Stimulated activated CD8-positive, alpha-beta memory T cell treated with anti-CD3 and anti-CD28 coated beads, Interleukin-4, amount 100 ng/mL, for 24 hours (primary cell): ENCODE measurements at regions not wholly inside any gene's neighbourhood (a gene's known extent, or its start where the extent isn't known, plus 50 kb on each side); places are given as distances from the start of the nearest gene placed in this dataset.

Source experiments
- DNase-seq: peaks from one replicate; pipeline ENCODE4 v3.0.0-alpha.2; 2020; ENCODE audit warnings: low read depth

DNA sequence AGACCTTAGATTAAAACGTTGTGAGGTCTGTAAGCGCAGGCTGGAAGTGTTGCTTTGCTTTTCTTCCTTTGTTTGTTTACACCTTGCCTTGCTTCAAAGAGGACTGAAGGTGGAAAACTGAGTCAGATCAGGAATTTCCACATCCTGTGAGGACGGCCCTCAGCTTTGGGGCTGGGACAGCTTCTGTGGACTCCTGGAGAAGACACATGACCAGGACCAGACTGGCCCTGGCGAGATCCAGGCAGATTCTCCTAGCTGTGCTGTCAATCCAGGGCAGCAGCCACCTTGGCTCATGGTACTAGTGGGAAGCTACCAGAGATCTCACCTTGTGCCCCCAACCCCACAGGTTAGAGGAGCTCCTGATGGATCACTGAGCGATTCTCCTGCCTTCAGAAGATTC lies 1461.9 kb downstream of the TBC1D22A start:
- no peak for DNase-seq

DNA sequence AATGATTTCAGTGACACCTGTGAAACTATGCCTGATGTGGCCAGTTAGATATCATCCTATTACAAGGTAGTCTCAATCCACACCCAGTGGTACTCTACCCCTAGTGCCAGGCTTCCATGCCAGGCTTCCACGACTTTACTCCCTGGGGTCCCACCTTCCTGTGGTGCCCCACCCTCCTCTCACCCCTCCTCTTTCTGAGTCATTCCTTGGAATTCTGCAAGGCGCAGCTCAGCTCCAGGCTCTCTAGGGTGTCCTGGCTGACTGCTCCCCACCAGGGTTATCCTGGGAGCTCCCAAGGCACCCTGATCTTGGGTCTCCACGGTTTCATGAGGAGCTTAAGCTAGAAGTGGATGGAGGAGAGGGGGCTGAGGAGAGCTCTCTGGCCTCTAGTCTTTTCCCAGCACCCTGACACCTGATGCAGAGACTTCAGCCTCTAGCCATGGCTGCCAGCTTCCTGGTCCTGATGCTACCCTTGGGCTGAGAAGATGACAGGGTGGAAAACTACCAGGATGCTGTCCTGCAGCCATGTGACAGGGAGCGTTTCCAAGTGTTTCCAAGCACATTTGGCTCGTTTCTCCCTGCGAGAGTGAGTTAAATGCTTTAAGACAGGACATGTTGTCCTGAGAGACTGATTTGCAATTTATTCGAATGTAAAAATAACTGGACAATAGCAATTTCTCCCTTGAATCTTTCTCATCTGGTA lies 1461.2 kb downstream of the TBC1D22A start:
- no peak for DNase-seq

DNA sequence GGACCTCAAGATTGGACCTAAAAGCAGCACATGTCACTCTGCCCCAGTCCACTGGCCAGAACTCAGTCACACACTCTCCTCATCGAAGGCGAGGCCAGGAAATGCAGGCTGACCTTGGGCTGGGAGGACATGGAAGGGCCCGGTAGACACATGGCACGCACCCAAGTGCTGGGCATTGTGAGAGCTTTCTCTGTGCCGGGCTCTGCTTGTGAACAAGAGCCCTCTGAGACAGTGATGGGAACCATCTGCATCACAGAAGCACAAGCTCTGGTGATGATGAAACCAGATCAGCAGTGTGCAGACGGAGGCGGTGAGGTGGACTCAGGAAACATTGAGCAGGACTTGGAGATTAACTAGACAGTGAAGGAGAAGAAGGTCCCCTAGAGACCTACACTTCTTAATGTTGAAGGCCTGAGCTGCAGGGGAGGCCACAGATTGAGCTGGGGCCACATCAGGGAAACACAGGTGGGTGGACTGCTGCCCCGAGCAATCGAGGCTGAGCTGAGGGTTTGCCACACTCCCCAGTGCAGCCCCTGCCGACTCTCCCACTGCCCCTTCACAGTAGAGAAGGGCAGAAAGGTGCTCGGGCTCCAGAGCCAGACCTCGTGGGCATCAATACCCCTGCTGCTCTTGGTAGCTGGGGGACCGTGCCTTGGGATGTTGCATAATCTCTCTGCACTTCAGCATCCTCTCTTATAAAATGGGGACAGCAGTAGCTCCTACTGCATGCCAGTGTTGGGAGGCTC lies 1460.5 kb downstream of the TBC1D22A start:
- no peak for DNase-seq

DNA sequence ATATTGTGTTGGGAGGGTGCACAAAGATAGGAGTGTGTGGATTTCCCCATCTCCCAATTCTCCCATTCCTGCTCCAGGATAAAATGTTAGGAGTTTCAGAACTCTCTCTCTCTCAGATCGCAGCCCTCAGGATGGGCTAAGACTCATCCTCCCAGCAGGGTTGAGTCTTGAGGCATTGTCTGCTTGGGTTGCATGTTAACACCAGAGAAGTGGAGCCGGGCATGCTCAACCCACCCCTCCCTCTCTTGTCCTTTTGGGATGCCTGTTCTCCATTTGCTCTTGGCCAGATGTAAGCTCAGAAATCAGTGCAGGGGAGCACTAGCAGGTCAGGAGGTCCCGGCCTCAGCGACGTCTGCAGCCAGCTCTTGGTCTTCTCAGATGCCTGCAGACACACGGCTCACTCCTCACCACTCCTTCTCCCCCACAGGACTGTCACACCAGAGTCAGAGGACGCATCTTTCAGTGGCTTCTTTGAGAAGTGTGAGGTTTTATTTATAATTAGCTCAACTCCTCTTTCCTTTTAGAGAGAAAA lies 1456.5 kb downstream of the TBC1D22A start:
- DNase-seq, result no peak

DNA sequence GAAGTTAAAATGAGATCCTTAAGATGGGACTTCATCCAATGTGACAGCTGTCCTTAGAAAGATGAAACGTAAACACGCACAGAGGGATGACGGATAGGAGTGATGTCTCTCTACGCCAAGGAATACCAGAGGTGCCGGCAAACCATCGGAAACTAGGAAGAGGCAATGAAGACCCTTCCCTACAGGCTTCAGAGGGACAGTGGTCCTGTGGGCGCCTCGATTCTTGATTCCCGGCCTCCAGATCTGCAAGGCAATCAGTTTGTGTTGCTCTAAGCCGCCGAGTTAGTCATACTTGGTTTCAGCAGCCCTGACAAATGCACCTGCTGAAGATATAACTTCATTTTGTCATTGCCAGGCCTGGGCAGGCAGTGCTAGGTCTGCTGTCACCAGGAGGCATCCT lies 1455.1 kb downstream of the TBC1D22A start:
- DNase-seq, result no peak

DNA sequence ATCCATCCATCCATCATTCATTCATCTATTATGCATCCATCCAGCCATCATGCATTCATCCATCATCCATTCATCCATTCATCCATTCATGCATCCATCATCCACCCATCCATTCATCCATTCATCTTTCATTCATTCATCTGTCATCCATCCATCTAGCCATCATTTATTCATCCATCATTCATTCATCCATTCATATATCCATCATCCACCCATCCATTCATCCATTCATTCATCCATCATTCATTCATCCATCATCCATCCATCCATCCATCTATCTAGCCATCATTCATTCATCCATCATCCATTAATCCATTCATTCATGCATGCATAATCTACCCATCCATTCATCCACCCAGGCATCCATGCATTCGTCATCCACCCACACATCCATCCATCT lies 1450.3 kb downstream of the TBC1D22A start:
- DNase-seq, result no peak

DNA sequence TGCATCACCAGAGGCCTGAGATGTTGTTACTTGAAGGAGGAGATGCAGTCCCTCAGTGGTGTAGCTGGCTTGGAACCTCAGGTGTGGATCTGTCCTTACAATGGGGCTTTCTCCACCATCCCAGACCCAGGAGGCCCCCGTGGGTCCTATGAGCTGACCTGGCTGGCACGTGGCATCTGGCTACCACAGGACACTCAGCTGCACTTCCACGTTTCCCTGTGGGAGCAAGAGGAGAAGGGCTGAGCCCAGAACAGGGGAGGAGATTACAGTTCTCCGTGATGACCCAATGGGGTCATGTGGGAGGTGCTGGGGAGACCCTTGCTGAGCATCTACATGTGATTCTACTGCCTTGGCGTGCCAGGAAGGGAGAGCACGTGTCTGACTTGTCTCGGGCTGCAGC lies 1448.4 kb downstream of the TBC1D22A start:
- no peak for DNase-seq

DNA sequence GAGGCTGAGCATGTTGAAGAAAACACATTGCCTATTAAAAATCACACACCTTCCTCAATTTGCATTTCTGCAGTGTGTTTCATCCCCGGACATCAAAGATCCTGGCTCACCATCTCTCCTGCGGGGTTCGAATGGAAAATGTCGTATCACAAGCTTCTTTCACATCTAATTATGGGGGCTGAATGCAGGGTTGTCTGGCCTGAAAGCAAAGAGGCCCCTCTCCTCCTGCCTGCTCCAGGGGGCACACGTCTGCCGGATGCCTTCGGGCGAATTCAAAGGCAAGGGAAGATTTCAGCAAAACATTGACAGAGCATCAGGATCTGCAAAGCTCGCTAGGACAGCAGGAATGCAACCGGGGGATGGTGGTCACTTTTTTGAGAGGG lies 1447.7 kb downstream of the TBC1D22A start:
- no peak for DNase-seq

DNA sequence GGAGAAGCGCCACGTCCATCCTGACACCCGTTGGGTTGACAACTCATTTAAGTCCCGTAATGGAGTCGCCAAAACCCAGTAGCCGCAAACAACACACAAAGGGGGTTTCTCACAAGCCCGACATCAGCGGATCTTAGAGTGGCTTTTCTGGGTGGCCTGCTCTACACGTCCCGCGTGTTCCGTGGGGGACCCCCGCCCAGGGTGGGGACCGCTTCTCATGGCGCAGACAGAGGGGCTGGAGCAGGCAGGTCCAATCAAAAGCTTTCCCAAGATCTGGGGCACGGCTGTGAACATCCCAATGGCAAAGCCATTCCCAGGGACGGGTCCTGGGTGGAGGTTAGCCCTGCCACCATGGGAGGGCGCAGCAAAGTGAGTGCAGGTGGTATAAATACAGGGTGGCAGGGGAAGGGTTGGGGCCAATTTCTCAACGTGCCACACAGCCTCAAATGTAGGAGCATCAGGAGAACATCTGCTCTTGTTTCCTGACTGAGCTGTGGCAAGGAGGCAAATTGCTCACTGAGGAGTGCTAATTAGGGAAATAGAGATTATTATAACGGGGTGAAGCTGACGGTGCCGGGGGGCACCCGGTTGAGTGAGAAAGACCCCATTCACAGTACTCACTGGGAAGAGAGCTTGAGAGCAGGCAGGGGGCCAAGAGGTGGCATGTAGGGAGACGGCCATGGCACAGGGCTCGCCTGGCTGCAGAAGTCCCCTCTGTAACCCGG lies 1447.2 kb downstream of the TBC1D22A start:
- DNase-seq, result no peak

DNA sequence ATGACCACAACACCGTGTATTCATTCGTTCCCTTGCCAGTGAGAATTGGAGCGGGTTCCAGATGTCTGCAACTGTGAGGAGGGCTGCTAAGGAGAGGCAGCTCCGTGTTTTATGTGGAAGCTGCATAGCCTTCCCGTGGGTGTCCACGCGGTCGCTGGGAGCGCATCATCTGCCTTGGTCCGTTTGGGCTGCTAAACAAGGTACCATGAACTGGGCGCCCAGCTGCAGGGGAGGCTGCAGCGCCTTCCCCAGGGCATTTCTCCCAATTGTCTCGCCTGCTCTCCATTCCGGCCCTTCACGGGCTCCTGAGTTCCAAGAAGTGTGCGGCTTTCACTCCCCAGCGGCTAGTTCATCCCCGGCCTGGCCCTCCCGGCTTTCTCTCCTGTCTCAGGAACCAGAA lies 1446.4 kb downstream of the TBC1D22A start:
- no peak for DNase-seq

DNA sequence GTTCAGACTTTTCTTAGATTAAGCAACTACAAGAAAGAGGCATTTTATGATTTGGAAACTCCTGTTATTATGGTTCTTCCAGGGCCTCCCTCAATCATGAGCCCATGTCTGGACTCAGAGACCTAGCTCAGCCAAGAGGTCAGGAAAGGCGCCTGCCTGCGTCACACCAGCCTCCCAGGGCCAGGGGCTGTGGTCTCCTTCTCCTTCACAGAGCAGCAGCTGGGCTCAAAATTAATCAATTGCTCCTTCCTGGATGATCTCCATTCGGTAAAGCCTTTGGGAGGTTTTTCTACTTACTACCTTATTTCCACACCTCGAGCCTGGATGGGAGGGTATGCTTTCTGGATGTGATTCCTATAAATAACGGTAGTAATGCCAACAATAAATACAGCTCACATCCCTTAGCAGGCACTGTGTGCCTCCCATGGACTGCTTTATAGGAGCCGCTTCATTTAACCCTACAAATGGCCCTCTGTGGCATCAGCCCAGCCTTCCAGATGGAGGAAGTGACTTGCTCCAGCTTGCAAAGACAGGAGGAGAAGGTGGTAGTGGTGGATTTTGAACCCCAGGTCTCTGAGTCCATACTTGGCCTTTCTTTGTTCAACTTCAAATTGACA lies 1445.6 kb downstream of the TBC1D22A start:
- DNase-seq, result no peak

DNA sequence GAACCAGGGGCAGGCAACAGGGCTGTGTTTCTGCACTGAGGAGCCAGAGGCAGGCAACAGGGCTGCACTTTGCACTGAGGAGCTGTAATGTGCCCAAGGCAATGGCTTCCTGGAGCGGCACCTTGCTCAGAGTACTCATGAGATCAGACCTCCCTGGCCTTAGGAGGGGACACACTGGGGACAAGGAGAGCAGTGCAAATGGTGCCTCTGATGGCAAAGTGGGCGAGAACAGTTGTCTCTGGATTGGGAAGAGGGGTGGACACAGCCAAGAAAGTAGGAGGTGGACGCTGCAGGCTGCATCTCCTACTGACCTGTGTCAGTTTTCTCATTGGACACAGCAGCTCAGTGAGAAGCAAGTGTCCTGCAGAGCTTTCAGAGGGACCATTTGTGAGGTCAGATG lies 1443.3 kb downstream of the TBC1D22A start:
- DNase-seq, result no peak

DNA sequence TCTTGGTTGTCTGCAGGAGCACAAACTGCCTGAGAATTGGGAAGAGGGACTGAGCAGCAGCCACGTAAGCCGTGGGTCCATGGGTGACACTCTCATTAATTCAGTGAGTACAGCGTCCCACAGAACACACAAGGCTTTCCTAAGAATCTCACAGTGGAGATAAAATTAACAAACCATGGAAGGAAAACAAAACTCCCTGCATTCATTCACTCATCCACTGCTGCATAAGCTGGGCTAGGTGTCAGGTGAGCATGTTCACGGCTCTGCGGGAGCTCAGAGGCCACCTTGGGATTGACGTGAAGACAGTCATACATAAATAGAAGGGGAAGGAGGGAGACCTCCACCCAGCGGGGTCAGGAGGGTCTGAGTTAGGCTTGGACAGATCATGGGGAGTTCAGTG lies 1442.7 kb downstream of the TBC1D22A start:
- no peak for DNase-seq

DNA sequence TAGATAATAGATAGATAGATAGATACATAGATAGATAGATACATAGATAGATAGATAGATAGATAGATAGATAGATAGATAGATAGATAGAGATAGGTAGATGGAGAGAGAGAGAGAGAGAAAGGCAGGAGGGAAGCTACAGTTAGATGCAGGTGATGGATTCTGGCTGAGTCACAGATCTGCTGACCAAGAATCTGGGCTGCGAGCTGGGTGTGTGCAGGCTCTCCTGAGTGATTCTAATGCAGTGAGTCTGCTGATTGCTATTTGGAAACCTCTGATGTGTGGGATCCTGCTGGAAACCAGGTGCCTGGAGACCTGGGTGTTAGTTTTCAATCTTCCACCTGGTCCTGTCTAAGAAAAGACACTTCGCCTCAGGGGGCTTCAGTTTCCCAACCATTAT lies 1441.8 kb downstream of the TBC1D22A start:
- no peak for DNase-seq

DNA sequence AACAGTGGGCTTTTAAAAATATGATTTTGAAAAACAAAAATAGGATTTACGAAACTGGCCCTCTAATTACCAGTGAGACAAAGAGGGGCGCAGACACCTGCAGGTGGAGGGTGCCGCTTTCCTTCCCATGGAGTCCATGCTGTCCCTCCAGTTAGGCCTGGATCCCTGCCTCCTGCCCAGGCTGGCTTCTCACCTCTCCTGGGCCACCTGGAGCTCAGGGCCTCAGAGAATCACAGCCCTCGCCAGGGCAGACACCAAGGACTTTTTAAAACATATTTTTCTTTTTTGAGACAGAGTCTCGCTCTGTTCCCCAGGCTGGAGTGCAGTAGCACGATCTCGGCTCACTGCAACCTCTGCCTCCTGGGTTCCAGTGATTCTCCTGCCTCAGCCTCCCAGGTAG lies 1437.2 kb downstream of the TBC1D22A start:
- no peak for DNase-seq

DNA sequence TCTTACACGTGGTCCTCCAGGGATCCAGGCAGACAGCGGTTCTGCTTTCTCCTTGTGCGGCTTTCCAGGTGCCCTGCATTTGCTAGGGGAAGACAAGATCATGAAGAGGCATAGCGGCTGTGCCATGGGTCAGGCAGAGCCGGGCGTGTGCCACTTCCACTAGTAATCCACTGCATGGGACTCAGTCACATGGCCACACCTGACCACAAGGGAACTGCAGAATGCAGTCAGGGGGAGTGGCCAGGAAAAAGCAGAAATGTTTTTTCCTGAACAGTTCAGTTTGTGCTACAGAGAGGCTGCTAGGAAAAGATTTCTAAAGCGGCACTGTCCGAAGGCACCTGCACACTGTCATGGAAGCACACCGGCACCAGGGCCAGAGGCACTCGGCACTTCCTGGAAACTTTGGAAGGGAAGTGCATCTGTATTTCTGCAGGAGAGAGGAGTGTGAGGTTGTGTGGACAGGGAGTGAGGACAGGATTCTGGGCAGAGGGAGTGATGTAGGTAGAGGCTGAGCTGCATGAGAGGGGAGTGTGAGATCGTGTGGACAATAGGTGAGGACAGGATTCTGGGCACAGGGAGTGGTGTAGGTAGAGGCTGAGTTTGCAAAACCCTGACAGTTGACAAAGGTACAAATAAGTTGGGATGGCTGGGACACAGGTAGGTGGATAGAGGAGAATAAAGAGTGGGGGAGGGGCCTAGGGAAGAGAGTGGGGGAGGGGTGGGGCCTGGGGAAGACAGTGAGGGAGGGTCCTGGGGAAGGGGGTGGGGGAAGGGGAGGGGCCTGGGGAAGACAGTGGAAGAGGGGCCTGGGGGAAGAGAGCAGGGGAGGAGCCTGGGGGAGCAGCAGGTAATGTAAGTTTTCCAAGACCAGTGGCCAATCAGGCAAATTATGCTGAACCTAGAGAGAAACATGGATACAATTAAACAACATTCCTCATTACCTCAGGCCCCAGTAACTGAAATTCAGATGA lies 1436.3 kb downstream of the TBC1D22A start:
- no peak for DNase-seq

DNA sequence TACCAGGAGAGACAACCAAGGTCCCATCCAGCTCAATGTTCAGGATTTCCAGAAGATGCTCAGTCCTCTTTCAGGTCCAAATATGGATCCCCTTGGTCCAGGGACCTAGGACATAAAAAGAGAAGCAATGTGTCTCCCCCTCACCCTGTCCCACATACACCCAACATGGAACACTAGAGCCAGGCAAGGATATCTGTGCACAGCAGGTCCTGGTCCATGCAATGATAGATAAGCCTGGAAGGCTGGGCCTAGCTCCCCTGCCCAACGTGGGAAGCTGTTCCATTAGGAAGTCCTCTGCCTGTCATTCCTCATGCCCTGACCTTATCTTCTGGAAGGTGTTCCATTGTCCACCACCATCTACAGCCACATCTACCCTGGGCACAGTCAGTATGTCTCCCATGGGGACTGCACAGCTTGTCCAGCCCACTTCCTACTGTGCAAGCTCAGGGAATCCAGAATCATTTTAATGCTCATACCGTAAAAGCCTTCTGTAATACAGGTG lies 1434.8 kb downstream of the TBC1D22A start:
- no peak for DNase-seq

DNA sequence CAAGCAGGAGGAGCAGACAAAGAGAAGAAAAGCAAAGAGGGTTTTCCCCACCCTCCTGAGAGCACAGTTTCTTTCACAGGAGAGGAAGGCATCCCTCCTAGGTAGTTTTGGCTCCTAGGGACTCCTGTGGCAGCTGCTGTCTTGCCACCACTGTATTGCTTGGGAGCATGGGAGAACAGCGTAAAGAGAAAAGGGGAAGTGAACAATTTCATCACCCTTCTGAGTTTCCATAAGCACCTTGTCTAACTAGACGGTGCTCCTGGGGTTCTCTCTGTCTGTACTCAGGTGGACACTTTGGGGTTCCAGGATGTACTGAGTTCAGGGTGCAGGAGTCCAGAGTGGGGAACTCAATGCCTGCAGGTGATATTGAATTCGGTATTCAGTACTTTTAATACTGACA lies 1430.5 kb downstream of the TBC1D22A start:
- no peak for DNase-seq

DNA sequence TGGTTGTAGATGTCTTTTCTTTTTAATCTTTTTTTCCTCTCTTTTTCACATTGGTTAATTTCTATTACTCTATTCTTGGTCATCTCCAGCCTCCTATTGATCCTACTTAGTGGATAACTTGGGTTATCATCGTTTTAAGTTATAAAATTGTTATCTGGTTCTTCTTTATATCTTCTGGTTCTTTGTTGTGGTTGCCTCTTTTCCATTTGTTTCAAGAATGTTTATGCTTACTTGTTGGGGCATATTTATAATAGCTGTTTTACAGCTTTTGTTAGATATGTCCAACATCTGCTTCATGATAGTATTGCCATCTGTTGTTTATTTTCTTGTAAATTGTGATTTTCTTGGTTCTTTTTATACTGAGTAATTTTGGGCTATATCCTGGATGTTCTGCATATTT lies 1429.6 kb downstream of the TBC1D22A start:
- no peak for DNase-seq

DNA sequence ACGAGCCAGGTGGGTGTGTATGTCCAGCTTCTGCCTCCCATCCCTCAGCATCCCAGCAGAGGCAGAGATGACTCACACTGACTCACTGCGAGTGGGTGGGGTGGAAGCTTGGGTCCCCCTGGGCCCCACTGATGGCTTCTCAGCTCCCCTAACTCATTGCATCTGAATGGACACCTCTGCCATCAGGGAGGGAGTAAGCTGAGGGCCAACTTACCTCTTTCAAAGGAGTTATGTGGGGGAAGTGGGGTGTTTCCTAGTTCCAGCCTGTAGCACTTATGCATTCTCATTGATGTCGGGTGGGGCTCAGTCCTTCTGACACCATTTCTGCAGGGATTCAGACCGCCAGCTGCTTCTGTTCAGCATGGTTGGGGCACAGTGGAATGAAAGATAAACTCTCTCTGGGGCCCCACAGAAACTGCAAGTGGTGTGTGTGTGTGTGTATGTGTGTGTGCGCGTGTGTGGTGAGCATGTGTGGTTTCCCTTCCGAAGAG lies 1425.8 kb downstream of the TBC1D22A start:
- no peak for DNase-seq

DNA sequence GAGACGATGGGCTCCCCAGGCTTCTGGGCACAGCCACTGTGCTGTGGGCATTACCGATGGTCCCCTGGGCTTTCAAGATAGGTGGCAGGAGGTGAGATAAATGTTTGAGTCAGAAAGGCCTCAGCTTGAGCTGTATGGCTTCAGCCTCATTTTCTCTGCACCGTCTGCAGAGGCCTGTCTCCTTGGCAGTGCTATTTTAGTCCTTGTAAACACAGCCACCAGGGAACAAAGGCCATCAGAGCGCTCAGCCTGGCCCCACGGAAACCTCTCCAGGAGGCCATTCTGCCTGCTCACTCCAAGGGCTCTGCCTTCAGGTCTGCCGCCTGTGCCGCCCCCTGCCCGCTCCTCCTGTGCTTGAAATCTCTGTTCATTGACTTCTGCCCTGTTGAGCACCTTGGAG lies 1424.9 kb downstream of the TBC1D22A start:
- DNase-seq, result no peak
